Fibroblast of pulmonary artery (primary cell): ENCODE measurements at regions not wholly inside any gene's neighbourhood (a gene's known extent, or its start where the extent isn't known, plus 50 kb on each side); places are given as distances from the start of the nearest gene placed in this dataset.

Experiments
- DNase-seq: peaks from one replicate; pipeline ENCODE4 v3.0.0-alpha.2; 2010; ENCODE audit warnings: low read depth
- H3K4me3 ChIP-seq: replicated peaks from 2 replicates; pipeline ENCODE4 v1.5.1; 2011; ENCODE audit warnings: low read depth, mild to moderate bottlenecking, control low read depth, low read length, moderate library complexity
- TF ChIP-seq, protein P1 (sequence below): IDR thresholded peaks from 2 replicates; pipeline ENCODE4 v1.5.1; 2011; ENCODE audit warnings: mild to moderate bottlenecking, control low read depth, low read length, inconsistent platforms; ENCODE audit errors: missing control alignments

GRCh38 chr12:46531059-46531785, 158.6 kb upstream of the SLC38A2 start:
- no peak for DNase-seq
- H3K4me3 ChIP-seq: no peak overlapping the region
- TF ChIP-seq, protein P1, sequence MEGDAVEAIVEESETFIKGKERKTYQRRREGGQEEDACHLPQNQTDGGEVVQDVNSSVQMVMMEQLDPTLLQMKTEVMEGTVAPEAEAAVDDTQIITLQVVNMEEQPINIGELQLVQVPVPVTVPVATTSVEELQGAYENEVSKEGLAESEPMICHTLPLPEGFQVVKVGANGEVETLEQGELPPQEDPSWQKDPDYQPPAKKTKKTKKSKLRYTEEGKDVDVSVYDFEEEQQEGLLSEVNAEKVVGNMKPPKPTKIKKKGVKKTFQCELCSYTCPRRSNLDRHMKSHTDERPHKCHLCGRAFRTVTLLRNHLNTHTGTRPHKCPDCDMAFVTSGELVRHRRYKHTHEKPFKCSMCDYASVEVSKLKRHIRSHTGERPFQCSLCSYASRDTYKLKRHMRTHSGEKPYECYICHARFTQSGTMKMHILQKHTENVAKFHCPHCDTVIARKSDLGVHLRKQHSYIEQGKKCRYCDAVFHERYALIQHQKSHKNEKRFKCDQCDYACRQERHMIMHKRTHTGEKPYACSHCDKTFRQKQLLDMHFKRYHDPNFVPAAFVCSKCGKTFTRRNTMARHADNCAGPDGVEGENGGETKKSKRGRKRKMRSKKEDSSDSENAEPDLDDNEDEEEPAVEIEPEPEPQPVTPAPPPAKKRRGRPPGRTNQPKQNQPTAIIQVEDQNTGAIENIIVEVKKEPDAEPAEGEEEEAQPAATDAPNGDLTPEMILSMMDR: no peak

- TF ChIP-seq, protein P1: no peak
Observed at GRCh38 chr12:46530373-46531056, 157.9 kb upstream of the SLC38A2 start.

DNA sequence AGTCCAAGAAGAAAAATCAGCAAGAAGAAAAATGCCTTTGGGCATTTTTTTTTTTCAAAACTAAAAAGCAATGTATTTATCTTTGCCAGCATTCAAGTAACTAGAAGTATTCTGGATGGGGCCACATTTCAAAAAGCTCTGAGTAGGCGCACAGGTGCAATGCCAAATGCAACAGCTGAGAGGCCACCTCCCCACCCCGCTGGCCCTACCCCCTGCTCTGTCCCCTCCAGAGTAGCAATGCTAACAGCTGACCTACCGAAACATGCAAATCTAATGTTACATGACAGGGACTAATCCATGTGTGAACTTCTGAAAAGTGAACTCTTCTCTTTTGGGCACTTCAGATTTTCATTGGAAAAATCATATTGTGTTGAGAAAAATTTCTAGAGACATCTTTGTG, 153.7 kb upstream of the SLC38A2 start:
- TF ChIP-seq, protein P1: no peak
- H3K4me3 ChIP-seq: no peak overlapping the region
- DNase-seq: no peak

More at GRCh38 chr12:46530373-46531056, 157.9 kb upstream of the SLC38A2 start:
- no peak for DNase-seq
- H3K4me3 ChIP-seq: no peak overlapping the region

DNA sequence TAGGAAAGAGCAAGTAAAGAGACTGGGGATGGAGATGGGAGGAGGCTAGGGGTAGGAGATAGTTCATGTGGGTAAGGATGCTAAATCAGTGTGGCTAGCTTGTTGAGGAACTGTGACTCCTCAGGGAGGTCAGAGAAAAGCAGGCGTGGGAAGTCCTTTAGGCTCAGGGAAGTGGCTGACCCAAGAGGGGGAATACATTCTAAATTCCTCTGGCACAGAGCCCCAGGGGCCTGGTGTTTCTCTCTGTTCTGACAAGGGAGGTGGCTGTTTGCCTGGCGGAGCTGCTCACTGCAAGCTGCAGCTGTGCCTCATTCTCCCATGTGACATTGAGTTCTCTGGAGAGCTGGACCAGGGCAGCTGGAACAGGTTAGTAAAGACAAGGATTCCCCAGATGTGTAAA, 152.2 kb upstream of the SLC38A2 start:
- no peak overlapping the region for H3K4me3 ChIP-seq
- peak; percentile 98 for DNase-seq
- TF ChIP-seq, protein P1: no peak

GRCh38 chr12:46523863-46524770, 151.5 kb upstream of the SLC38A2 start:
- H3K4me3 ChIP-seq: peak overlapping the region; percentile 34
- TF ChIP-seq, protein P1: no peak
- peak; percentile 87 for DNase-seq

DNA sequence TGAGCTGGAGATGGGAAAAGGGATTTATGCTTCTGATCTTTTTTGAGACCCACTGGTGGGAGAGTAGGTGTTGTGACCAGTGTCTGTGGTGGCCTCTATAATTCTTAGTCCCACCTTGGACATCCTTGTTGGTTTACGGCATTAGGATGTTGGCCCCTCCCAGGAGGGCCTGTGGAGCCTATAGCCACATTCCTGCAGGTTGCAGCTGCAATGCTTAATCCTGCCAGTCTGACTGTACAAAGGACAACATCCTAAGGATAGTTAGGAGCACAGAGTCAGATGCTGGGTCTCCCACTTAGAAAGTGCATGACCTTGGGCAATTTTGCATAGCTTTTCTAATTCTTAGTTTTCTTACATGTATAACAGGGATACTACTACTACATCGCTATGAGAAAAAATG, 150.9 kb upstream of the SLC38A2 start:
- TF ChIP-seq, protein P1: no peak
- DNase-seq: no peak
- H3K4me3 ChIP-seq: peak overlapping the region; percentile 34
